ENCODE measurements at regions not wholly inside any gene's neighbourhood (a gene's known extent, or its start where the extent isn't known, plus 50 kb on each side); places are given as distances from the start of the nearest gene placed in this dataset.

GRCh38 chr9:92180669-92181181 lies 65.5 kb upstream of the SPTLC1 start:
- no peaks in the 10 kb centered on the region for H3K9me3 ChIP-seq
- Mint-ChIP-seq H3K27me3 (peaks cover 8 to 10% of the 10 kb centered on the region in 2 donors), H3K4me3 (no peak overlapping the region), H3K9me3 (no peaks in the 10 kb centered on the region), H3K36me3 (no peaks in the 10 kb centered on the region), H3K27ac (no peak overlapping the region), H3K4me1 (no peaks in the 10 kb centered on the region)
- POLR2A ChIA-PET, result no interaction called here
- DNase-seq, result no peak
- H3K27me3 ChIP-seq (replicated peaks in 1 of 2; ENCODE audit: control insufficient read depth in 2 of 2, extremely low read depth in 1 of 2, insufficient read depth in 2 of 2, low read length in 1 of 2), result peaks cover 0 to 10% of the 10 kb centered on the region in 2 experiments
- no peaks in the 10 kb centered on the region for H3K36me3 ChIP-seq (ENCODE audit: control insufficient read depth in 2 of 2, extremely low read depth in 1 of 2, insufficient read depth in 1 of 2, low read length in 1 of 2)
- ATAC-seq (replicated peaks in 1 of 4), result no peak
- H3K4me1 ChIP-seq (ENCODE audit: control insufficient read depth in 1 of 2, extremely low read depth in 1 of 2, insufficient read depth in 2 of 2, low read length in 2 of 2), result no peaks in the 10 kb centered on the region
- no peak overlapping the region for H3K4me3 ChIP-seq (ENCODE audit: control insufficient read depth in 1 of 2, extremely low read depth in 1 of 2, low read length in 1 of 2)
- CTCF ChIA-PET, result no interaction called here
- no peak overlapping the region for H3K27ac ChIP-seq (ENCODE audit: low read length)
- WGBS (ENCODE audit: insufficient coverage), result 34% methylated on average over 6 of the region's 7 CpGs

GRCh38 chr9:92180002-92180400 lies 64.8 kb upstream of the SPTLC1 start:
- Histone ChIP-seq H3K9me3 (no peaks in the 10 kb centered on the region), H3K27me3 (replicated peaks in 1 of 2; ENCODE audit: control insufficient read depth in 2 of 2, extremely low read depth in 1 of 2, insufficient read depth in 2 of 2, low read length in 1 of 2) (peaks cover 0 to 10% of the 10 kb centered on the region in 2 experiments), H3K4me1 (ENCODE audit: control insufficient read depth in 1 of 2, extremely low read depth in 1 of 2, insufficient read depth in 2 of 2, low read length in 2 of 2) (no peaks in the 10 kb centered on the region), H3K4me3 (ENCODE audit: control insufficient read depth in 1 of 2, extremely low read depth in 1 of 2, low read length in 1 of 2) (no peak overlapping the region), H3K27ac (ENCODE audit: low read length) (no peak overlapping the region), H3K36me3 (ENCODE audit: control insufficient read depth in 2 of 2, extremely low read depth in 1 of 2, insufficient read depth in 1 of 2, low read length in 1 of 2) (no peaks in the 10 kb centered on the region)
- no peaks in the 10 kb centered on the region for H3K9me3 Mint-ChIP-seq
- no peaks in the 10 kb centered on the region for H3K4me1 Mint-ChIP-seq
- H3K4me3 Mint-ChIP-seq, result no peak overlapping the region
- CTCF ChIA-PET, result no interaction called here
- H3K36me3 Mint-ChIP-seq, result no peaks in the 10 kb centered on the region
- POLR2A ChIA-PET, result no interaction called here
- H3K27me3 Mint-ChIP-seq, result peaks cover 8 to 10% of the 10 kb centered on the region in 2 donors
- no peak overlapping the region for H3K27ac Mint-ChIP-seq
- DNase-seq (no peak), ATAC-seq (replicated peaks in 1 of 4) (no peak)
- WGBS (ENCODE audit: insufficient coverage), result 94% methylated on average over 2 of the region's 3 CpGs

GRCh38 chr9:92179286-92180001 lies 64.2 kb upstream of the SPTLC1 start:
- CTCF ChIA-PET, result no interaction called here
- peaks cover 0 to 10% of the 10 kb centered on the region in 2 experiments for H3K27me3 ChIP-seq (replicated peaks in 1 of 2; ENCODE audit: control insufficient read depth in 2 of 2, extremely low read depth in 1 of 2, insufficient read depth in 2 of 2, low read length in 1 of 2)
- 87% methylated on average over 7 of the region's 11 CpGs for WGBS (ENCODE audit: insufficient coverage)
- no peak overlapping the region for H3K4me3 ChIP-seq (ENCODE audit: control insufficient read depth in 1 of 2, extremely low read depth in 1 of 2, low read length in 1 of 2)
- Mint-ChIP-seq H3K27me3 (peaks cover 5 to 10% of the 10 kb centered on the region in 2 donors), H3K4me3 (no peak overlapping the region), H3K27ac (no peak overlapping the region), H3K4me1 (no peaks in the 10 kb centered on the region), H3K9me3 (peaks cover 0 to under 1% (median 0%) of the 10 kb centered on the region in 3 donors), H3K36me3 (no peaks in the 10 kb centered on the region)
- ATAC-seq (replicated peaks in 1 of 4), result no peak
- H3K4me1 ChIP-seq (ENCODE audit: control insufficient read depth in 1 of 2, extremely low read depth in 1 of 2, insufficient read depth in 2 of 2, low read length in 2 of 2), result no peaks in the 10 kb centered on the region
- DNase-seq, result no peak
- H3K36me3 ChIP-seq (ENCODE audit: control insufficient read depth in 2 of 2, extremely low read depth in 1 of 2, insufficient read depth in 1 of 2, low read length in 1 of 2), result no peaks in the 10 kb centered on the region
- H3K27ac ChIP-seq (ENCODE audit: low read length), result no peak overlapping the region
- no peaks in the 10 kb centered on the region for H3K9me3 ChIP-seq
- POLR2A ChIA-PET, result no interaction called here

- 80% methylated on average over 4 of the region's 5 CpGs for WGBS (ENCODE audit: insufficient coverage)
- Histone ChIP-seq H3K36me3 (ENCODE audit: control insufficient read depth in 2 of 2, extremely low read depth in 1 of 2, insufficient read depth in 1 of 2, low read length in 1 of 2) (no peaks in the 10 kb centered on the region), H3K27ac (ENCODE audit: low read length) (no peak overlapping the region), H3K4me1 (ENCODE audit: control insufficient read depth in 1 of 2, extremely low read depth in 1 of 2, insufficient read depth in 2 of 2, low read length in 2 of 2) (no peaks in the 10 kb centered on the region), H3K9me3 (no peaks in the 10 kb centered on the region), H3K4me3 (ENCODE audit: control insufficient read depth in 1 of 2, extremely low read depth in 1 of 2, low read length in 1 of 2) (no peak overlapping the region), H3K27me3 (replicated peaks in 1 of 2; ENCODE audit: control insufficient read depth in 2 of 2, extremely low read depth in 1 of 2, insufficient read depth in 2 of 2, low read length in 1 of 2) (peaks cover 0 to 14% of the 10 kb centered on the region in 2 experiments)
- H3K27ac Mint-ChIP-seq, result no peak overlapping the region
- ChIA-PET POLR2A (no interaction called here), CTCF (no interaction called here)
- no peaks in the 10 kb centered on the region for H3K36me3 Mint-ChIP-seq
- no peaks in the 10 kb centered on the region for H3K4me1 Mint-ChIP-seq
- H3K4me3 Mint-ChIP-seq, result no peak overlapping the region
- DNase-seq, result no peak
- ATAC-seq (replicated peaks in 1 of 4), result no peak
- peaks cover 3 to 10% (median 5%) of the 10 kb centered on the region in 3 donors for H3K9me3 Mint-ChIP-seq
- H3K27me3 Mint-ChIP-seq, result peaks cover 0 to 5% of the 10 kb centered on the region in 2 donors
These were observed 62.4 kb upstream of the SPTLC1 start for GRCh38 chr9:92177591-92177990.

- Histone ChIP-seq H3K4me1 (ENCODE audit: control insufficient read depth in 1 of 2, extremely low read depth in 1 of 2, insufficient read depth in 2 of 2, low read length in 2 of 2) (no peaks in the 10 kb centered on the region), H3K4me3 (ENCODE audit: control insufficient read depth in 1 of 2, extremely low read depth in 1 of 2, low read length in 1 of 2) (no peak overlapping the region), H3K36me3 (ENCODE audit: control insufficient read depth in 2 of 2, extremely low read depth in 1 of 2, insufficient read depth in 1 of 2, low read length in 1 of 2) (no peaks in the 10 kb centered on the region), H3K27me3 (replicated peaks in 1 of 2; ENCODE audit: control insufficient read depth in 2 of 2, extremely low read depth in 1 of 2, insufficient read depth in 2 of 2, low read length in 1 of 2) (peaks cover 0 to 18% of the 10 kb centered on the region in 2 experiments), H3K27ac (ENCODE audit: low read length) (no peak overlapping the region), H3K9me3 (no peaks in the 10 kb centered on the region)
- ChIA-PET POLR2A (no interaction called here), CTCF (no interaction called here)
- peaks cover 3 to 5% of the 10 kb centered on the region in 2 donors for H3K27me3 Mint-ChIP-seq
- H3K36me3 Mint-ChIP-seq, result no peaks in the 10 kb centered on the region
- ATAC-seq (replicated peaks in 1 of 4), result no peak
- 93% methylated on average over 4 of the region's 5 CpGs for WGBS (ENCODE audit: insufficient coverage)
- H3K4me3 Mint-ChIP-seq, result no peak overlapping the region
- peaks cover 3 to 10% (median 5%) of the 10 kb centered on the region in 3 donors for H3K9me3 Mint-ChIP-seq
- DNase-seq, result no peak
- H3K4me1 Mint-ChIP-seq, result no peaks in the 10 kb centered on the region
- H3K27ac Mint-ChIP-seq, result no peak overlapping the region
These were observed 61.6 kb upstream of the SPTLC1 start for GRCh38 chr9:92176800-92177185.

- WGBS (ENCODE audit: insufficient coverage), result 74% methylated on average over 8 of the region's 9 CpGs
- no peak for DNase-seq
- Mint-ChIP-seq H3K27me3 (peaks cover 3 to 7% of the 10 kb centered on the region in 2 donors), H3K4me1 (no peaks in the 10 kb centered on the region), H3K27ac (no peak overlapping the region), H3K36me3 (no peaks in the 10 kb centered on the region), H3K9me3 (peaks cover 3 to 10% (median 5%) of the 10 kb centered on the region in 3 donors), H3K4me3 (no peak overlapping the region)
- no peak overlapping the region for H3K4me3 ChIP-seq (ENCODE audit: control insufficient read depth in 1 of 2, extremely low read depth in 1 of 2, low read length in 1 of 2)
- no peaks in the 10 kb centered on the region for H3K4me1 ChIP-seq (ENCODE audit: control insufficient read depth in 1 of 2, extremely low read depth in 1 of 2, insufficient read depth in 2 of 2, low read length in 2 of 2)
- ChIA-PET POLR2A (no interaction called here), CTCF (no interaction called here)
- no peaks in the 10 kb centered on the region for H3K36me3 ChIP-seq (ENCODE audit: control insufficient read depth in 2 of 2, extremely low read depth in 1 of 2, insufficient read depth in 1 of 2, low read length in 1 of 2)
- H3K27ac ChIP-seq (ENCODE audit: low read length), result no peak overlapping the region
- no peak for ATAC-seq (replicated peaks in 1 of 4)
- peaks cover 0 to 21% of the 10 kb centered on the region in 2 experiments for H3K27me3 ChIP-seq (replicated peaks in 1 of 2; ENCODE audit: control insufficient read depth in 2 of 2, extremely low read depth in 1 of 2, insufficient read depth in 2 of 2, low read length in 1 of 2)
- no peaks in the 10 kb centered on the region for H3K9me3 ChIP-seq
These were observed 61.0 kb upstream of the SPTLC1 start for GRCh38 chr9:92176068-92176799.
